ENCODE measurements at regions not wholly inside any gene's neighbourhood (a gene's known extent, or its start where the extent isn't known, plus 50 kb on each side); places are given as distances from the start of the nearest gene placed in this dataset.
A peak's percentile ranks its signal among the peaks of the same experiment; 100 is the strongest.

GRCh38 chr13:100875392-100876043 is 200.9 kb upstream of the TMTC4 start:
- Mint-ChIP-seq H3K4me3 (no peak overlapping the region), H3K27ac (no peak overlapping the region), H3K36me3 (no peaks in the 10 kb centered on the region), H3K4me1 (peaks cover 2% of the 10 kb centered on the region), H3K27me3 (ENCODE audit: insufficient read depth, low read depth) (peaks cover 3% of the 10 kb centered on the region), H3K9me3 (peaks cover 6% of the 10 kb centered on the region)
- no peak for TF ChIP-seq EZH2 (IDR thresholded peaks at IDR 0.05)
- TF ChIP-seq CTCF (IDR thresholded peaks at IDR 0.05), result no peak
- TF ChIP-seq EZH2phosphoT487 (IDR thresholded peaks at IDR 0.05), result no peak
- Histone ChIP-seq H3K4me2 (no peak overlapping the region), H3K27ac (no peak overlapping the region), H3F3A (ENCODE audit: low read depth) (no peaks in the 10 kb centered on the region), H3K36me3 (no peaks in the 10 kb centered on the region), H4K20me1 (ENCODE audit: low read depth) (no peaks in the 10 kb centered on the region), H3K79me2 (ENCODE audit: low read depth) (no peaks in the 10 kb centered on the region), H2AFZ (replicated peaks) (no peak overlapping the region), H3K9ac (no peak overlapping the region), H3K4me1 (no peaks in the 10 kb centered on the region), H3K4me3 (no peak overlapping the region), H3K9me3 (ENCODE audit: low read depth) (no peaks in the 10 kb centered on the region), H3K27me3 (no peaks in the 10 kb centered on the region)
- DNase-seq (ENCODE audit: low spot score), result no peak

GRCh38 chr13:100872761-100873160 is 198.2 kb upstream of the TMTC4 start:
- Histone ChIP-seq H4K20me1 (ENCODE audit: low read depth) (no peaks in the 10 kb centered on the region), H3K27ac (no peak overlapping the region), H3F3A (ENCODE audit: low read depth) (no peaks in the 10 kb centered on the region), H3K79me2 (ENCODE audit: low read depth) (no peaks in the 10 kb centered on the region), H3K27me3 (no peaks in the 10 kb centered on the region), H3K4me1 (no peaks in the 10 kb centered on the region), H2AFZ (replicated peaks) (peak overlapping the region; percentile 8), H3K9me3 (ENCODE audit: low read depth) (no peaks in the 10 kb centered on the region), H3K4me2 (no peak overlapping the region), H3K36me3 (no peaks in the 10 kb centered on the region), H3K4me3 (no peak overlapping the region), H3K9ac (no peak overlapping the region)
- TF ChIP-seq CTCF (IDR thresholded peaks at IDR 0.05), result no peak
- no peak for TF ChIP-seq EZH2phosphoT487 (IDR thresholded peaks at IDR 0.05)
- TF ChIP-seq EZH2 (IDR thresholded peaks at IDR 0.05), result no peak
- DNase-seq (ENCODE audit: low spot score), result no peak
- H3K27me3 Mint-ChIP-seq (ENCODE audit: insufficient read depth, low read depth), result peaks cover 3% of the 10 kb centered on the region
- peaks cover 11% of the 10 kb centered on the region for H3K9me3 Mint-ChIP-seq
- peak overlapping the region; percentile 64 for H3K27ac Mint-ChIP-seq
- no peaks in the 10 kb centered on the region for H3K36me3 Mint-ChIP-seq
- no peak overlapping the region for H3K4me3 Mint-ChIP-seq
- no peaks in the 10 kb centered on the region for H3K4me1 Mint-ChIP-seq

GRCh38 chr13:100870898-100871297 is 196.3 kb upstream of the TMTC4 start:
- Mint-ChIP-seq H3K4me1 (no peaks in the 10 kb centered on the region), H3K9me3 (peaks cover 12% of the 10 kb centered on the region), H3K27me3 (ENCODE audit: insufficient read depth, low read depth) (peaks cover 3% of the 10 kb centered on the region), H3K4me3 (no peak overlapping the region), H3K36me3 (no peaks in the 10 kb centered on the region), H3K27ac (no peak overlapping the region)
- Histone ChIP-seq H3K4me2 (no peak overlapping the region), H3K4me1 (no peaks in the 10 kb centered on the region), H3K27me3 (no peaks in the 10 kb centered on the region), H3K9me3 (ENCODE audit: low read depth) (no peaks in the 10 kb centered on the region), H3K27ac (no peak overlapping the region), H3K79me2 (ENCODE audit: low read depth) (no peaks in the 10 kb centered on the region), H4K20me1 (ENCODE audit: low read depth) (no peaks in the 10 kb centered on the region), H3K9ac (no peak overlapping the region), H3K36me3 (no peaks in the 10 kb centered on the region), H3F3A (ENCODE audit: low read depth) (no peaks in the 10 kb centered on the region), H3K4me3 (no peak overlapping the region), H2AFZ (replicated peaks) (no peak overlapping the region)
- no peak for DNase-seq (ENCODE audit: low spot score)
- no peak for TF ChIP-seq EZH2phosphoT487 (IDR thresholded peaks at IDR 0.05)
- TF ChIP-seq CTCF (IDR thresholded peaks at IDR 0.05), result no peak
- TF ChIP-seq EZH2 (IDR thresholded peaks at IDR 0.05), result no peak
